ENCODE measurements at regions not wholly inside any gene's neighbourhood (a gene's known extent, or its start where the extent isn't known, plus 50 kb on each side); places are given as distances from the start of the nearest gene placed in this dataset.

DNA sequence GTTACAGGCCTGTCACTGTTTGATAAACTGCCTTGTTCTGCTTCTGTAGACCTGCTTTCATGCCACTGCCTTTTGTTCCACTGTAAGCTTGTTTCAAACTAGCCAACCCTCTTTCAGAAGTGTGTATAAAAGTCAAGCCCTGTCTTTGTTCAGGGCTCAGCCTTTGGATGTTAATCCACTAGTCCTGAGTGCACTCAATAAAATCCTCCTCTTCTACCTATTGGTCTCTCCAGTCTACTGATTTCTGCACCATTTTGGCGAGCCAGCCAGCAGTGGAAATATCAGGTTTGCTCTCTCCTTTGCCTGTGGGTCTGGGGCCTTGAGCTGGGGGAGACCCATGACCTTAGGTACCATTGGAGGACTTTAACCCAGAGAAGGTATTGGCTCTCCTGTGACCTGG lies 901.6 kb upstream of the NDST4 start:
- H3K4me2 ChIP-seq (ENCODE audit: insufficient read depth, low read length), result no peak overlapping the region
- H4K20me1 ChIP-seq (ENCODE audit: insufficient read depth, low read length), result no peaks in the 10 kb centered on the region
- peaks cover 12% of the 10 kb centered on the region for H3K9me3 ChIP-seq (ENCODE audit: low read depth, low read length)
- no peaks in the 10 kb centered on the region for H3K36me3 ChIP-seq (ENCODE audit: insufficient read depth, low read length)
- DNase-seq (ENCODE audit: insufficient read length, low spot score, missing footprints), result no peak
- no peaks in the 10 kb centered on the region for H3K27me3 ChIP-seq (ENCODE audit: insufficient read depth, low read length)
- H3K4me1 ChIP-seq (ENCODE audit: insufficient read depth, low read length), result no peaks in the 10 kb centered on the region
- H3K4me3 ChIP-seq (ENCODE audit: insufficient read depth, low read length), result no peak overlapping the region
- TF ChIP-seq, protein P1, sequence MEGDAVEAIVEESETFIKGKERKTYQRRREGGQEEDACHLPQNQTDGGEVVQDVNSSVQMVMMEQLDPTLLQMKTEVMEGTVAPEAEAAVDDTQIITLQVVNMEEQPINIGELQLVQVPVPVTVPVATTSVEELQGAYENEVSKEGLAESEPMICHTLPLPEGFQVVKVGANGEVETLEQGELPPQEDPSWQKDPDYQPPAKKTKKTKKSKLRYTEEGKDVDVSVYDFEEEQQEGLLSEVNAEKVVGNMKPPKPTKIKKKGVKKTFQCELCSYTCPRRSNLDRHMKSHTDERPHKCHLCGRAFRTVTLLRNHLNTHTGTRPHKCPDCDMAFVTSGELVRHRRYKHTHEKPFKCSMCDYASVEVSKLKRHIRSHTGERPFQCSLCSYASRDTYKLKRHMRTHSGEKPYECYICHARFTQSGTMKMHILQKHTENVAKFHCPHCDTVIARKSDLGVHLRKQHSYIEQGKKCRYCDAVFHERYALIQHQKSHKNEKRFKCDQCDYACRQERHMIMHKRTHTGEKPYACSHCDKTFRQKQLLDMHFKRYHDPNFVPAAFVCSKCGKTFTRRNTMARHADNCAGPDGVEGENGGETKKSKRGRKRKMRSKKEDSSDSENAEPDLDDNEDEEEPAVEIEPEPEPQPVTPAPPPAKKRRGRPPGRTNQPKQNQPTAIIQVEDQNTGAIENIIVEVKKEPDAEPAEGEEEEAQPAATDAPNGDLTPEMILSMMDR (IDR thresholded peaks at IDR 0.05; ENCODE audit: extremely low read depth, low read depth, low read length), result no peak
- no peak overlapping the region for H3K27ac ChIP-seq (ENCODE audit: low read depth, low read length)
- no peaks in the 10 kb centered on the region for H3K79me2 ChIP-seq (ENCODE audit: insufficient read depth, low read length)
- H2AFZ ChIP-seq (ENCODE audit: low read length), result no peak overlapping the region

DNA sequence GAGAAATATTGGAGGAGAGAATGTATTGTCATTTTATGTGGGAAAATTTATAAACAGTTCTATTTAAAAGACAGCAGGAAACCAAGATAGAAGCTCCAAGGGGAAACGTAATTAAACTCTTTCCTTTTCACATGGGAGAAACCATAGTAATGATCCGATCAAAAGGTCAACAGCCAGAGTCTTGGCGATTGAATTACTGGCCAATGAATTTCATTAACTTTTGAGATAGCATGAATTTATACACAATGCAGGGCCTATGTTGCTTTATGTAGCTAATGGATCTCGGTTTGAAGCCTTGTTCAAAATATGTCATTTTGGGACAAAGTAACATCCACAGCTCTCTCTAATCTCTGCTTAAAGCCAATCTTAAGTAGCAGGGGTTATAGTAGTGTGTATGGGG lies 897.5 kb upstream of the NDST4 start:
- Histone ChIP-seq H3K36me3 (ENCODE audit: insufficient read depth, low read length) (no peaks in the 10 kb centered on the region), H2AFZ (ENCODE audit: low read length) (no peak overlapping the region), H3K79me2 (ENCODE audit: insufficient read depth, low read length) (no peaks in the 10 kb centered on the region), H3K27ac (ENCODE audit: low read depth, low read length) (no peak overlapping the region), H3K27me3 (ENCODE audit: insufficient read depth, low read length) (no peaks in the 10 kb centered on the region), H3K4me1 (ENCODE audit: insufficient read depth, low read length) (no peaks in the 10 kb centered on the region), H3K4me3 (ENCODE audit: insufficient read depth, low read length) (no peak overlapping the region), H3K9me3 (ENCODE audit: low read depth, low read length) (peaks cover 15% of the 10 kb centered on the region), H3K4me2 (ENCODE audit: insufficient read depth, low read length) (no peak overlapping the region), H4K20me1 (ENCODE audit: insufficient read depth, low read length) (no peaks in the 10 kb centered on the region)
- TF ChIP-seq, protein P1 (IDR thresholded peaks at IDR 0.05; ENCODE audit: extremely low read depth, low read depth, low read length), result no peak
- DNase-seq (ENCODE audit: insufficient read length, low spot score, missing footprints), result no peak

DNA sequence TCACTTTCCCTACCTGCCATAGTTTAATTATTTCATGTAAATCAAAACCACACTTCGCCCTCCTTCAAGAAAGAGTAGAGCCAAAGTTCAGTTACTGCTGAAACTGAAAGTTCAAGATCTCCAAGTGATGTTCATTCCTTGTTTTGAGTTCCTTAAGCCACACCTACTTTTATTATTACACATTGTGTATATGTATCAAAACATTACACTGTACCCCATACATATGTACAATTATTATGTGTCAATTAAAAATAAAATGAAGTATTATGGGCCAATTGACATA lies 892.3 kb upstream of the NDST4 start:
- no peaks in the 10 kb centered on the region for H3K4me1 ChIP-seq (ENCODE audit: insufficient read depth, low read length)
- no peaks in the 10 kb centered on the region for H3K36me3 ChIP-seq (ENCODE audit: insufficient read depth, low read length)
- no peak overlapping the region for H3K4me3 ChIP-seq (ENCODE audit: insufficient read depth, low read length)
- H3K4me2 ChIP-seq (ENCODE audit: insufficient read depth, low read length), result no peak overlapping the region
- peaks cover 4% of the 10 kb centered on the region for H3K9me3 ChIP-seq (ENCODE audit: low read depth, low read length)
- no peak overlapping the region for H2AFZ ChIP-seq (ENCODE audit: low read length)
- TF ChIP-seq, protein P1 (IDR thresholded peaks at IDR 0.05; ENCODE audit: extremely low read depth, low read depth, low read length), result no peak
- H3K27me3 ChIP-seq (ENCODE audit: insufficient read depth, low read length), result no peaks in the 10 kb centered on the region
- H3K27ac ChIP-seq (ENCODE audit: low read depth, low read length), result no peak overlapping the region
- no peak for DNase-seq (ENCODE audit: insufficient read length, low spot score, missing footprints)
- no peaks in the 10 kb centered on the region for H3K79me2 ChIP-seq (ENCODE audit: insufficient read depth, low read length)
- H4K20me1 ChIP-seq (ENCODE audit: insufficient read depth, low read length), result no peaks in the 10 kb centered on the region

DNA sequence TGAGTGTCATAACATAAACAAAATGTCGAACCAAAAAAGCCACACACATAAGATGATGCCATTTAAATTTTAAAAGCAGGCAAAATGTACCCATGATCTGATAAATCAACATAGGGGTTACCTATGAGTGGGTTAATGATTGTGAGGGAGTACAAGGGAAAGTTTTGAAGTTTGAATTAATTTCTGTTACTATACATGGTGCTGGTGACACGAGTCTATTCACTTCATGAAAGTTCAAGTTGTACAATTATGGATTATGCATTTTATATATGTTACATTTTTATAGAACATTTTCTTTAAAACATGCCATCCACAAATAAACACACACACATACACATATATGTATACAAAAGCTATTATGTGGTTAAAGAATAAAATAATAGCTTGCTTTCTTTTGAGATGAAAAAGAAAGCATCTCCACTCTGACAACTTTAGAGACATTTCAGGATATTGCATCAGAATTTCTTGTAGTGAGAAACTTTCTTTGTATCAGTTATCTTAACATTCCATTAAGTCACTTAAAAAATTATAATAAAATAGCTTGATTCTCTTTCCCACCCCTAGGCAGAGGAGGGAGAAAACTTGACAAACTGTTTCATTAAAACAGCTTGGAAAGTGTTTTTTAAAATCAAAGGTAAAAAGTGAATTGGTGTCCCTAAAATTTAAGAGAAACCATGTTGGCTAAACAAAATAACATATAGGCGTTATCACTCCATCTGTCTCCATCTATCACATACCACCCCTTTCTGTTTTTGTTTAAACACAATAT lies 891.8 kb upstream of the NDST4 start:
- no peak overlapping the region for H3K4me2 ChIP-seq (ENCODE audit: insufficient read depth, low read length)
- H3K27ac ChIP-seq (ENCODE audit: low read depth, low read length), result no peak overlapping the region
- H3K9me3 ChIP-seq (ENCODE audit: low read depth, low read length), result peaks cover 4% of the 10 kb centered on the region
- TF ChIP-seq, protein P1 (IDR thresholded peaks at IDR 0.05; ENCODE audit: extremely low read depth, low read depth, low read length), result no peak
- no peaks in the 10 kb centered on the region for H3K36me3 ChIP-seq (ENCODE audit: insufficient read depth, low read length)
- H2AFZ ChIP-seq (ENCODE audit: low read length), result no peak overlapping the region
- no peaks in the 10 kb centered on the region for H4K20me1 ChIP-seq (ENCODE audit: insufficient read depth, low read length)
- H3K79me2 ChIP-seq (ENCODE audit: insufficient read depth, low read length), result no peaks in the 10 kb centered on the region
- H3K27me3 ChIP-seq (ENCODE audit: insufficient read depth, low read length), result no peaks in the 10 kb centered on the region
- no peaks in the 10 kb centered on the region for H3K4me1 ChIP-seq (ENCODE audit: insufficient read depth, low read length)
- DNase-seq (ENCODE audit: insufficient read length, low spot score, missing footprints), result no peak
- no peak overlapping the region for H3K4me3 ChIP-seq (ENCODE audit: insufficient read depth, low read length)

Measured in osteoblast (primary cell).